Gastroesophageal sphincter (tissue), 3 donors: ENCODE measurements at regions not wholly inside any gene's neighbourhood (a gene's known extent, or its start where the extent isn't known, plus 50 kb on each side); places are given as distances from the start of the nearest gene placed in this dataset.

Experiments used
- CTCF ChIP-seq, 4 experiments: fragments of 200-600 bp in 2 of 4; fragments of 450-650 bp in 2 of 4; sonication (generic) in 1 of 4; IDR thresholded peaks; one replicate each; pipeline ENCODE4 v1.5.1; 2017 to 2019; ENCODE audit warnings: antibody characterized with exemption in 4 of 4, mild to moderate bottlenecking in 2 of 4, moderate library complexity in 2 of 4
- POLR2A ChIP-seq, 2 donors: fragments of 450-650 bp; IDR thresholded peaks; one replicate each; pipeline ENCODE4 v1.6.1; 2017; ENCODE audit warnings: antibody characterized with exemption in 2 of 2, mild to moderate bottlenecking in 2 of 2, moderate library complexity in 1 of 2
- POLR2AphosphoS5 ChIP-seq: sonication (generic); formaldehyde crosslinking; IDR thresholded peaks from one replicate; pipeline ENCODE4 v1.6.1; 2017; ENCODE audit warnings: antibody characterized with exemption

GRCh38 chr4:137621056-137621455 is 88.8 kb upstream of the PCDH18 start:
- no peak for TF ChIP-seq POLR2AphosphoS5
- no peak for TF ChIP-seq CTCF (IDR thresholded peaks at IDR 0.05)
- TF ChIP-seq POLR2A (IDR thresholded peaks at IDR 0.05), result no peak
